H1 (cell line): ENCODE measurements at regions not wholly inside any gene's neighbourhood (a gene's known extent, or its start where the extent isn't known, plus 50 kb on each side); places are given as distances from the start of the nearest gene placed in this dataset.

ENCODE experiments used
- CTCF ChIA-PET: fragments of 300-600 bp; sonication (Branson Sonifier 250); formaldehyde crosslinking; loops from one replicate; lab custom pipeline; 2021; ENCODE audit not compliant: partially characterized antibody; lab: Charles Lee
- POLR2A ChIA-PET: fragments of 300-600 bp; sonication (Branson Sonifier 250); formaldehyde crosslinking; loops from one replicate; lab custom pipeline; 2021; ENCODE audit warnings: inconsistent platforms; ENCODE audit not compliant: partially characterized antibody; lab: Charles Lee
- DNase-seq, 2 experiments: peaks; one replicate each; pipeline versions ENCODE4 v3.0.0 to v3.0.0-alpha.2; 2010 to 2022; ENCODE audit warnings: low spot score in 2 of 2, low read depth in 1 of 2, mixed read lengths in 1 of 2
- FAIRE-seq: peaks from 2 replicates; lab custom pipeline; 2011; peaks lifted over from hg19 to GRCh38; lab: Jason Lieb, UNC
- H2AFZ ChIP-seq: 2 replicates; pipeline ENCODE4 v1.8.1; 2012; ENCODE audit warnings: low read length, inconsistent platforms
- H2AK5ac ChIP-seq: 2 replicates; pipeline ENCODE4 v1.6.1; 2013; ENCODE audit warnings: low read depth, low read length
- H2BK120ac ChIP-seq: replicated peaks from 2 replicates; pipeline ENCODE3; 2013; ENCODE audit warnings: low read depth, low read length, inconsistent platforms
- H2BK12ac ChIP-seq: 2 replicates; pipeline ENCODE4 v1.6.1; 2013; ENCODE audit warnings: low read depth, low read length
- H2BK15ac ChIP-seq: 2 replicates; pipeline ENCODE4 v1.6.1; 2013; ENCODE audit warnings: low read length
- H2BK20ac ChIP-seq: 2 replicates; pipeline ENCODE4 v1.6.1; 2013; ENCODE audit warnings: low read length
- H2BK5ac ChIP-seq: 2 replicates; pipeline ENCODE4 v1.6.1; 2013; ENCODE audit warnings: low read depth, low read length
- H3K14ac ChIP-seq: 2 replicates; pipeline ENCODE4 v1.6.1; 2013; ENCODE audit warnings: inconsistent platforms; ENCODE audit not compliant: insufficient read length
- H3K18ac ChIP-seq: 2 replicates; pipeline ENCODE4 v1.6.1; 2013; ENCODE audit warnings: low read length; ENCODE audit errors: extremely low read depth
- H3K23ac ChIP-seq: 2 replicates; pipeline ENCODE4 v1.6.1; 2013; ENCODE audit warnings: inconsistent platforms; ENCODE audit not compliant: insufficient read length
- H3K23me2 ChIP-seq: 2 replicates; pipeline ENCODE4 v1.6.1; 2013; ENCODE audit warnings: low read depth, low read length
- H3K27ac ChIP-seq: 2 replicates; pipeline ENCODE4 v1.6.1; 2011; ENCODE audit warnings: low read depth, low read length, inconsistent platforms
- H3K27me3 ChIP-seq, 4 experiments: replicated peaks in 1 of 4; 1 replicate in 1 of 4; 2 replicates in 3 of 4; pipeline versions ENCODE4 v1.6.1 to v1.8.1; 2011 to 2013; ENCODE audit warnings: low read length in 3 of 4, mild to moderate bottlenecking in 3 of 4, inconsistent platforms in 2 of 4, mixed read lengths in 2 of 4, moderate library complexity in 1 of 4; ENCODE audit not compliant: control insufficient read depth in 3 of 4, insufficient read depth in 3 of 4; ENCODE audit errors: extremely low read depth in 1 of 4
- H3K36me3 ChIP-seq, 4 experiments: 2 replicates each; pipeline versions ENCODE4 v1.6.1 to v1.8.1; 2011 to 2013; ENCODE audit warnings: mild to moderate bottlenecking in 4 of 4, low read length in 3 of 4, moderate library complexity in 2 of 4, control low read depth in 1 of 4, inconsistent platforms in 1 of 4; ENCODE audit not compliant: insufficient read depth in 4 of 4, control insufficient read depth in 2 of 4
- H3K4ac ChIP-seq: replicated peaks from 2 replicates; pipeline ENCODE3; 2013; ENCODE audit warnings: low read length, low read depth, mixed read lengths, inconsistent platforms; ENCODE audit not compliant: insufficient read length
- H3K4me1 ChIP-seq, 4 experiments: replicated peaks in 1 of 4; 1 replicate in 1 of 4; 2 replicates in 3 of 4; pipeline versions ENCODE4 v1.6.1 to v1.8.1; 2011 to 2013; ENCODE audit warnings: low read length in 3 of 4, inconsistent platforms in 2 of 4, mixed read lengths in 1 of 4; ENCODE audit not compliant: insufficient read depth in 4 of 4, control insufficient read depth in 3 of 4
- H3K4me2 ChIP-seq, 2 experiments: 2 replicates each; pipeline versions ENCODE4 v1.6.1 to v1.8.1; 2011 to 2013; ENCODE audit warnings: low read depth in 2 of 2, low read length in 2 of 2, control low read depth in 1 of 2, inconsistent platforms in 1 of 2, mild to moderate bottlenecking in 1 of 2; ENCODE audit not compliant: insufficient read depth in 1 of 2
- H3K4me3 ChIP-seq, 4 experiments: fragments of 200-600, 300-600 bp in 1 of 4; sonication (generic), shearing (Covaris generic), sonication (Bioruptor Twin) in 1 of 4; 2 replicates each; pipeline versions ENCODE4 v1.5.1 to v1.8.1; 2011 to 2016; ENCODE audit warnings: low read length in 4 of 4, low read depth in 3 of 4, control low read depth in 2 of 4, inconsistent platforms in 2 of 4, mild to moderate bottlenecking in 2 of 4, mixed read lengths in 1 of 4, moderate library complexity in 1 of 4; ENCODE audit not compliant: insufficient read depth in 2 of 4; ENCODE audit errors: extremely low read depth in 1 of 4
- H3K56ac ChIP-seq: replicated peaks from 2 replicates; pipeline ENCODE3; 2013; ENCODE audit warnings: low read depth, mild to moderate bottlenecking, mixed read lengths, low read length, inconsistent platforms; ENCODE audit not compliant: insufficient read length
- H3K79me1 ChIP-seq: 2 replicates; pipeline ENCODE4 v1.6.1; 2013; ENCODE audit warnings: low read depth, low read length, control low read depth
- H3K79me2 ChIP-seq, 2 experiments: 2 replicates each; pipeline versions ENCODE4 v1.6.1 to v1.8.1; 2012 to 2013; ENCODE audit warnings: low read length in 2 of 2, mild to moderate bottlenecking in 2 of 2, inconsistent platforms in 1 of 2; ENCODE audit not compliant: insufficient read depth in 2 of 2, control insufficient read depth in 1 of 2
- H3K9ac ChIP-seq, 4 experiments: replicated peaks in 1 of 4; 1 replicate in 1 of 4; 2 replicates in 3 of 4; pipeline versions ENCODE4 v1.6.1 to v1.8.1; 2011 to 2013; ENCODE audit warnings: low read depth in 3 of 4, low read length in 3 of 4, control low read depth in 2 of 4, mild to moderate bottlenecking in 2 of 4, moderate library complexity in 2 of 4, inconsistent platforms in 1 of 4; ENCODE audit errors: extremely low read depth in 1 of 4
- H3K9me3 ChIP-seq, 2 experiments: 2 replicates each; pipeline versions ENCODE4 v1.6.1 to v1.8.1; 2012 to 2013; ENCODE audit warnings: mild to moderate bottlenecking in 2 of 2, moderate library complexity in 2 of 2, control low read depth in 1 of 2, inconsistent platforms in 1 of 2, low read depth in 1 of 2, low read length in 1 of 2, mixed read lengths in 1 of 2; ENCODE audit not compliant: insufficient read depth in 2 of 2
- H4K20me1 ChIP-seq, 2 experiments: replicated peaks in 1 of 2; 2 replicates each; pipeline versions ENCODE3 to v1.8.1; 2011 to 2013; ENCODE audit warnings: inconsistent platforms in 2 of 2, low read length in 2 of 2, mild to moderate bottlenecking in 1 of 2; ENCODE audit not compliant: insufficient read depth in 2 of 2, control insufficient read depth in 1 of 2
- H4K5ac ChIP-seq: 2 replicates; pipeline ENCODE4 v1.6.1; 2013; ENCODE audit warnings: low read length, low read depth, mixed read lengths, inconsistent platforms; ENCODE audit not compliant: insufficient read length
- H4K8ac ChIP-seq: 2 replicates; pipeline ENCODE4 v1.8.0; 2013; ENCODE audit warnings: mild to moderate bottlenecking, moderate library complexity, low read length, inconsistent platforms; ENCODE audit not compliant: insufficient read depth; ENCODE audit errors: extremely low read depth
- H4K91ac ChIP-seq: replicated peaks from 2 replicates; pipeline ENCODE3; 2013; ENCODE audit warnings: low read length, mixed read lengths, inconsistent platforms; ENCODE audit not compliant: insufficient read length
- ASH2L ChIP-seq: fragments of 200-600, 300-600 bp; sonication (generic); IDR thresholded peaks from one replicate; pipeline ENCODE4 v1.7.1; 2017; ENCODE audit warnings: low read length
- ATF3 ChIP-seq: IDR thresholded peaks from 2 replicates; pipeline ENCODE4 v1.6.1; 2011; ENCODE audit warnings: low read depth, mild to moderate bottlenecking, low read length; ENCODE audit not compliant: insufficient read depth
- CEBPB ChIP-seq: IDR thresholded peaks from 2 replicates; pipeline ENCODE4 v1.6.1; 2012; ENCODE audit warnings: low read depth, low read length
- EP300 ChIP-seq, 2 experiments: IDR thresholded peaks; 1 replicate in 1 of 2; 2 replicates in 1 of 2; pipeline ENCODE4 v1.6.1; 2011 to 2012; ENCODE audit warnings: low read depth in 2 of 2, low read length in 2 of 2, mild to moderate bottlenecking in 2 of 2, borderline replicate concordance in 1 of 2, inconsistent platforms in 1 of 2, moderate library complexity in 1 of 2
- HDAC2 ChIP-seq, 2 experiments: fragments of 300-600 bp in 1 of 2; sonication (generic) in 1 of 2; IDR thresholded peaks; 2 replicates each; pipeline ENCODE4 v1.6.1; 2011 to 2012; ENCODE audit warnings: low read depth in 2 of 2, low read length in 2 of 2, mild to moderate bottlenecking in 2 of 2, moderate library complexity in 2 of 2, borderline replicate concordance in 1 of 2, inconsistent platforms in 1 of 2
- JUN ChIP-seq: IDR thresholded peaks from 2 replicates; pipeline ENCODE4 v1.6.1; 2011; ENCODE audit warnings: low read depth, mild to moderate bottlenecking, improper control_type of control experiment, low read length
- MAFK ChIP-seq: IDR thresholded peaks from 2 replicates; pipeline ENCODE4 v1.6.1; 2012; ENCODE audit warnings: low read depth, mild to moderate bottlenecking, improper control_type of control experiment, low read length
- RAD21 ChIP-seq, 2 experiments: IDR thresholded peaks in 1 of 2; conservative IDR thresholded peaks in 1 of 2; 2 replicates each; pipeline ENCODE4 v1.6.1; 2011; ENCODE audit warnings: low read depth in 2 of 2, low read length in 2 of 2, improper control_type of control experiment in 1 of 2, inconsistent platforms in 1 of 2, mild to moderate bottlenecking in 1 of 2, moderate library complexity in 1 of 2
- SP2 ChIP-seq: IDR thresholded peaks from 2 replicates; pipeline ENCODE4 v1.6.1; 2012; ENCODE audit warnings: mild to moderate bottlenecking, low read length, inconsistent platforms
- TAF7 ChIP-seq: optimal IDR thresholded peaks from 2 replicates; pipeline ENCODE3; 2011; ENCODE audit warnings: low read depth, mild to moderate bottlenecking, inconsistent platforms, low read length, moderate library complexity, borderline replicate concordance
- TBP ChIP-seq: IDR thresholded peaks from 2 replicates; pipeline ENCODE4 v1.6.1; 2011; ENCODE audit warnings: low read depth, low read length, improper control_type of control experiment
- TEAD4 ChIP-seq: IDR thresholded peaks from 2 replicates; pipeline ENCODE4 v1.6.1; 2012; ENCODE audit warnings: low read depth, low read length, inconsistent platforms, mixed read lengths
- WGBS, 2 experiments: shearing (Covaris generic) in 1 of 2; methylation state at CpG; one replicate each; pipeline versions ENCODE4 v1.1.6 to v1.1.7; 2013 to 2015; ENCODE audit warnings: low lambda C conversion rate in 2 of 2, mixed read lengths in 2 of 2, inconsistent platforms in 1 of 2, low coverage in 1 of 2, missing lambda C conversion rate in 1 of 2; ENCODE audit not compliant: insufficient replicate concordance in 2 of 2, insufficient coverage in 1 of 2, insufficient read length in 1 of 2; ENCODE audit errors: extremely low coverage in 1 of 2, missing lambda C conversion rate in 1 of 2; 5-methylcytosine and 5-hydroxymethylcytosine counted together

- Histone ChIP-seq H3K56ac (no peak overlapping the region), H4K20me1 (no peaks in the 10 kb centered on the region), H3K79me1 (no peaks in the 10 kb centered on the region), H4K91ac (no peak overlapping the region), H3K79me2 (no peaks in the 10 kb centered on the region), H3K9me3 (no peaks in the 10 kb centered on the region), H3K23me2 (no peaks in the 10 kb centered on the region; the same call in 1 of the 2 replicates), H2BK15ac (no peak overlapping the region), H2BK5ac (no peak overlapping the region), H3K9ac (no peak overlapping the region), H2BK120ac (no peak overlapping the region), H2BK12ac (no peak overlapping the region), H3K36me3 (no peaks in the 10 kb centered on the region), H4K8ac (no peak overlapping the region), H3K4me1 (peaks cover 3 to 10% (median 7%) of the 10 kb centered on the region in 4 experiments; a peak in 6 of 7 replicates), H3K4ac (no peak overlapping the region), H3K4me2 (no peak overlapping the region), H3K27me3 (no peaks in the 10 kb centered on the region), H4K5ac (no peak overlapping the region), H3K18ac (no peak overlapping the region), H2AFZ (no peak overlapping the region), H3K27ac (no peak overlapping the region), H3K23ac (no peak overlapping the region), H2AK5ac (no peak overlapping the region), H3K14ac (no peak overlapping the region), H2BK20ac (no peak overlapping the region), H3K4me3 (no peak overlapping the region)
- DNase-seq (no peak), FAIRE-seq (no peak)
- ChIA-PET POLR2A (interaction anchor here (1.2 kb wide), 1 partner anchor 12 kb away, joined by 3 read pairs; no protein-coding TSS in a partner anchor), CTCF (interaction anchor here (0.9 to 1.5 kb wide), 3 partner anchors 10 to 64 kb away, joined by 3 to 6 read pairs (median 5); no protein-coding TSS in a partner anchor)
- WGBS, 2 experiments = 94% methylated on average over 15 of the region's 18 CpGs; no CpG with 5 or more reads in 1 of the 2 experiments
- TF ChIP-seq HDAC2 (IDR thresholded peaks at IDR 0.05; ENCODE audit: borderline replicate concordance in 1 of 2, low read depth in 2 of 2, low read length in 2 of 2) (no peak), SP2 (no peak), JUN (no peak), TBP (no peak), TEAD4 (no peak), TAF7 (no peak), CEBPB (no peak), MAFK (no peak), EP300 (IDR thresholded peaks at IDR 0.05; ENCODE audit: borderline replicate concordance in 1 of 2, low read depth in 2 of 2, low read length in 2 of 2) (no peak), ASH2L (no peak), ATF3 (no peak), RAD21 (IDR thresholded peaks at IDR 0.05 in 1 of 2, conservative IDR thresholded peaks at IDR 0.05 in 1 of 2; ENCODE audit: low read depth in 2 of 2, low read length in 2 of 2) (no peak)
Measured at GRCh38 chr2:100196786-100197494, 54.5 kb upstream of the AFF3 start.
